ENCODE measurements at regions not wholly inside any gene's neighbourhood (a gene's known extent, or its start where the extent isn't known, plus 50 kb on each side); places are given as distances from the start of the nearest gene placed in this dataset.

GRCh38 chr2:6392354-6392753, 473.4 kb downstream of the CMPK2 start:
- WGBS (ENCODE audit: insufficient coverage), result 94% methylated on average over 10 of the region's 10 CpGs
- DNase-seq (ENCODE audit: low read depth in 4 of 6, low spot score in 6 of 6), result no peak

GRCh38 chr2:6392966-6393365, 472.7 kb downstream of the CMPK2 start:
- H3K4me3 ChIP-seq (ENCODE audit: low read depth, low read length), result no peak overlapping the region
- no peaks in the 10 kb centered on the region for H3K27me3 ChIP-seq (ENCODE audit: control insufficient read depth, insufficient read depth, low read length)
- no peak overlapping the region for H3K27ac ChIP-seq (ENCODE audit: low read depth, low read length)
- H3K4me1 ChIP-seq (ENCODE audit: control insufficient read depth, insufficient read depth, low read length), result no peaks in the 10 kb centered on the region
- H3K36me3 ChIP-seq (ENCODE audit: control insufficient read depth, insufficient read depth, low read length), result no peaks in the 10 kb centered on the region
- peaks cover 2% of the 10 kb centered on the region for H3K9me3 ChIP-seq (ENCODE audit: control insufficient read depth, insufficient read depth, low read length)
- WGBS (ENCODE audit: insufficient coverage), result 50% methylated on average over 5 of the region's 6 CpGs
- no peak for DNase-seq (ENCODE audit: low read depth in 4 of 6, low spot score in 6 of 6)

More at GRCh38 chr2:6392354-6392753, 473.4 kb downstream of the CMPK2 start:
- Histone ChIP-seq H3K27ac (ENCODE audit: low read depth, low read length) (no peak overlapping the region), H3K4me1 (ENCODE audit: control insufficient read depth, insufficient read depth, low read length) (no peaks in the 10 kb centered on the region), H3K4me3 (ENCODE audit: low read depth, low read length) (no peak overlapping the region), H3K36me3 (ENCODE audit: control insufficient read depth, insufficient read depth, low read length) (no peaks in the 10 kb centered on the region), H3K9me3 (ENCODE audit: control insufficient read depth, insufficient read depth, low read length) (peaks cover 2% of the 10 kb centered on the region), H3K27me3 (ENCODE audit: control insufficient read depth, insufficient read depth, low read length) (no peaks in the 10 kb centered on the region)

- WGBS (ENCODE audit: insufficient coverage), result no CpG with 5 or more reads among the region's 3 CpGs
- Histone ChIP-seq H3K27ac (ENCODE audit: low read depth, low read length) (no peak overlapping the region), H3K27me3 (ENCODE audit: control insufficient read depth, insufficient read depth, low read length) (no peaks in the 10 kb centered on the region), H3K4me1 (ENCODE audit: control insufficient read depth, insufficient read depth, low read length) (no peaks in the 10 kb centered on the region), H3K36me3 (ENCODE audit: control insufficient read depth, insufficient read depth, low read length) (no peaks in the 10 kb centered on the region), H3K4me3 (ENCODE audit: low read depth, low read length) (no peak overlapping the region), H3K9me3 (ENCODE audit: control insufficient read depth, insufficient read depth, low read length) (peaks cover 2% of the 10 kb centered on the region)
- no peak for DNase-seq (ENCODE audit: low read depth in 4 of 6, low spot score in 6 of 6)
These were observed 471.9 kb downstream of the CMPK2 start for GRCh38 chr2:6393819-6394218.

GRCh38 chr2:6394276-6394675, 471.4 kb downstream of the CMPK2 start:
- H3K4me3 ChIP-seq (ENCODE audit: low read depth, low read length), result no peak overlapping the region
- no peaks in the 10 kb centered on the region for H3K27me3 ChIP-seq (ENCODE audit: control insufficient read depth, insufficient read depth, low read length)
- DNase-seq (ENCODE audit: low read depth in 4 of 6, low spot score in 6 of 6), result no peak
- H3K27ac ChIP-seq (ENCODE audit: low read depth, low read length), result no peak overlapping the region
- H3K4me1 ChIP-seq (ENCODE audit: control insufficient read depth, insufficient read depth, low read length), result no peaks in the 10 kb centered on the region
- peaks cover 2% of the 10 kb centered on the region for H3K9me3 ChIP-seq (ENCODE audit: control insufficient read depth, insufficient read depth, low read length)
- 100% methylated on average over 2 of the region's 2 CpGs for WGBS (ENCODE audit: insufficient coverage)
- no peaks in the 10 kb centered on the region for H3K36me3 ChIP-seq (ENCODE audit: control insufficient read depth, insufficient read depth, low read length)

- Histone ChIP-seq H3K4me3 (ENCODE audit: low read depth, low read length) (no peak overlapping the region), H3K4me1 (ENCODE audit: control insufficient read depth, insufficient read depth, low read length) (no peaks in the 10 kb centered on the region), H3K27ac (ENCODE audit: low read depth, low read length) (no peak overlapping the region), H3K36me3 (ENCODE audit: control insufficient read depth, insufficient read depth, low read length) (no peaks in the 10 kb centered on the region), H3K27me3 (ENCODE audit: control insufficient read depth, insufficient read depth, low read length) (no peaks in the 10 kb centered on the region), H3K9me3 (ENCODE audit: control insufficient read depth, insufficient read depth, low read length) (no peaks in the 10 kb centered on the region)
- DNase-seq (ENCODE audit: low read depth in 4 of 6, low spot score in 6 of 6), result peak in 1 of 6 donors; percentile 72
- WGBS (ENCODE audit: insufficient coverage), result no CpG with 5 or more reads among the region's 2 CpGs
These were observed 467.3 kb downstream of the CMPK2 start for GRCh38 chr2:6398421-6398820.

- Histone ChIP-seq H3K4me1 (ENCODE audit: control insufficient read depth, insufficient read depth, low read length) (no peaks in the 10 kb centered on the region), H3K27me3 (ENCODE audit: control insufficient read depth, insufficient read depth, low read length) (no peaks in the 10 kb centered on the region), H3K27ac (ENCODE audit: low read depth, low read length) (no peak overlapping the region), H3K4me3 (ENCODE audit: low read depth, low read length) (no peak overlapping the region), H3K36me3 (ENCODE audit: control insufficient read depth, insufficient read depth, low read length) (no peaks in the 10 kb centered on the region), H3K9me3 (ENCODE audit: control insufficient read depth, insufficient read depth, low read length) (no peaks in the 10 kb centered on the region)
- no peak for DNase-seq (ENCODE audit: low read depth in 4 of 6, low spot score in 6 of 6)
- no CpG with 5 or more reads among the region's 3 CpGs for WGBS (ENCODE audit: insufficient coverage)
These were observed 464.4 kb downstream of the CMPK2 start for GRCh38 chr2:6401301-6401700.

- Histone ChIP-seq H3K27ac (ENCODE audit: low read depth, low read length) (no peak overlapping the region), H3K9me3 (ENCODE audit: control insufficient read depth, insufficient read depth, low read length) (no peaks in the 10 kb centered on the region), H3K36me3 (ENCODE audit: control insufficient read depth, insufficient read depth, low read length) (no peaks in the 10 kb centered on the region), H3K27me3 (ENCODE audit: control insufficient read depth, insufficient read depth, low read length) (no peaks in the 10 kb centered on the region), H3K4me3 (ENCODE audit: low read depth, low read length) (no peak overlapping the region), H3K4me1 (ENCODE audit: control insufficient read depth, insufficient read depth, low read length) (no peaks in the 10 kb centered on the region)
- 90% methylated on average over 2 of the region's 2 CpGs for WGBS (ENCODE audit: insufficient coverage)
- DNase-seq (ENCODE audit: low read depth in 4 of 6, low spot score in 6 of 6), result no peak
These were observed 457.6 kb downstream of the CMPK2 start for GRCh38 chr2:6408057-6408456.

- no peak for DNase-seq (ENCODE audit: low read depth in 4 of 6, low spot score in 6 of 6)
- 82% methylated on average over 2 of the region's 3 CpGs for WGBS (ENCODE audit: insufficient coverage)
- no peaks in the 10 kb centered on the region for H3K36me3 ChIP-seq (ENCODE audit: control insufficient read depth, insufficient read depth, low read length)
- no peaks in the 10 kb centered on the region for H3K27me3 ChIP-seq (ENCODE audit: control insufficient read depth, insufficient read depth, low read length)
- H3K4me3 ChIP-seq (ENCODE audit: low read depth, low read length), result no peak overlapping the region
- no peaks in the 10 kb centered on the region for H3K9me3 ChIP-seq (ENCODE audit: control insufficient read depth, insufficient read depth, low read length)
- H3K27ac ChIP-seq (ENCODE audit: low read depth, low read length), result no peak overlapping the region
- H3K4me1 ChIP-seq (ENCODE audit: control insufficient read depth, insufficient read depth, low read length), result no peaks in the 10 kb centered on the region
These were observed 455.4 kb downstream of the CMPK2 start for GRCh38 chr2:6410313-6410712.

GRCh38 chr2:6412533-6413091, 453.1 kb downstream of the CMPK2 start:
- H3K4me1 ChIP-seq (ENCODE audit: control insufficient read depth, insufficient read depth, low read length), result no peaks in the 10 kb centered on the region
- H3K27me3 ChIP-seq (ENCODE audit: control insufficient read depth, insufficient read depth, low read length), result no peaks in the 10 kb centered on the region
- H3K36me3 ChIP-seq (ENCODE audit: control insufficient read depth, insufficient read depth, low read length), result no peaks in the 10 kb centered on the region
- no peak for DNase-seq (ENCODE audit: low read depth in 4 of 6, low spot score in 6 of 6)
- no peaks in the 10 kb centered on the region for H3K9me3 ChIP-seq (ENCODE audit: control insufficient read depth, insufficient read depth, low read length)
- no peak overlapping the region for H3K4me3 ChIP-seq (ENCODE audit: low read depth, low read length)
- WGBS (ENCODE audit: insufficient coverage), result no CpG with 5 or more reads among the region's 3 CpGs
- no peak overlapping the region for H3K27ac ChIP-seq (ENCODE audit: low read depth, low read length)

- Histone ChIP-seq H3K27ac (ENCODE audit: low read depth, low read length) (no peak overlapping the region), H3K4me3 (ENCODE audit: low read depth, low read length) (no peak overlapping the region), H3K27me3 (ENCODE audit: control insufficient read depth, insufficient read depth, low read length) (no peaks in the 10 kb centered on the region), H3K4me1 (ENCODE audit: control insufficient read depth, insufficient read depth, low read length) (no peaks in the 10 kb centered on the region), H3K9me3 (ENCODE audit: control insufficient read depth, insufficient read depth, low read length) (no peaks in the 10 kb centered on the region), H3K36me3 (ENCODE audit: control insufficient read depth, insufficient read depth, low read length) (no peaks in the 10 kb centered on the region)
- WGBS (ENCODE audit: insufficient coverage), result 82% methylated on average over 6 of the region's 6 CpGs
- DNase-seq (ENCODE audit: low read depth in 4 of 6, low spot score in 6 of 6), result no peak
These were observed 448.7 kb downstream of the CMPK2 start for GRCh38 chr2:6417050-6417449.

All from spinal cord (tissue), 9 donors.